BE2C (cell line): ENCODE measurements at regions not wholly inside any gene's neighbourhood (a gene's known extent, or its start where the extent isn't known, plus 50 kb on each side); places are given as distances from the start of the nearest gene placed in this dataset.

Source experiments
- DNase-seq: peaks from one replicate; pipeline ENCODE4 v3.0.0-alpha.2; 2020
- H3K27me3 ChIP-seq: fragments of 250-450 bp; sonication (Bioruptor Pico); 2 replicates; pipeline ENCODE4 v1.5.1; 2020; ENCODE audit warnings: mild to moderate bottlenecking
- H3K36me3 ChIP-seq: fragments of 250-450 bp; sonication (Bioruptor Pico); 2 replicates; pipeline ENCODE4 v1.5.1; 2020; ENCODE audit warnings: mild to moderate bottlenecking
- H3K4me1 ChIP-seq: fragments of 250-450 bp; sonication (Bioruptor Pico); 2 replicates; pipeline ENCODE4 v1.5.1; 2020
- H3K4me3 ChIP-seq: 2 replicates; pipeline ENCODE4 v1.5.1; 2011; ENCODE audit warnings: low read depth, low read length
- H3K9me3 ChIP-seq: fragments of 250-450 bp; sonication (Bioruptor Pico); 2 replicates; pipeline ENCODE4 v1.5.1; 2020
- TF ChIP-seq, protein P1 (sequence below): IDR thresholded peaks from 2 replicates; pipeline ENCODE4 v1.5.1; 2012; ENCODE audit warnings: mild to moderate bottlenecking, low read depth, low read length

DNA sequence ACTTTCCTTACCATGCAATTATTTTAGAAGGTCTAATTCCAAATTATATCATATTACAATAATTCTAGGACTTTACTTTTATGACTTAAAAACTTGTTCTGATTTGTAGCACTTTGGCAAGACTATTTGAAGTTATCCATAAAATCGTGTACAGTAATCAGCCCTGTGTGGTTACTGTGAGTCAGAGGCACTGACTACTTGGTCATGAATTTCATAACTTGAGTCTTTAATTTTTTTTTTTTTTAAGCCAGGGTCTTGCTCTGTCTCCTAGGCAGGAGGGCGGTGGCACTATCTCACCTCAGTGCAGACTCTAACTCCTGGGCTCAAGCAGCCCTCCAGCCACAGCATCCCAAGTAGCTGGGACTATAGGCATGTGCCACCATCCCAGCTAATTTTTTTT is 1319.2 kb upstream of the SLC10A2 start:
- no peak overlapping the region for H3K4me3 ChIP-seq
- no peaks in the 10 kb centered on the region; the same call in 1 of the 2 replicates for H3K4me1 ChIP-seq
- H3K9me3 ChIP-seq, result no peaks in the 10 kb centered on the region
- TF ChIP-seq, protein P1, sequence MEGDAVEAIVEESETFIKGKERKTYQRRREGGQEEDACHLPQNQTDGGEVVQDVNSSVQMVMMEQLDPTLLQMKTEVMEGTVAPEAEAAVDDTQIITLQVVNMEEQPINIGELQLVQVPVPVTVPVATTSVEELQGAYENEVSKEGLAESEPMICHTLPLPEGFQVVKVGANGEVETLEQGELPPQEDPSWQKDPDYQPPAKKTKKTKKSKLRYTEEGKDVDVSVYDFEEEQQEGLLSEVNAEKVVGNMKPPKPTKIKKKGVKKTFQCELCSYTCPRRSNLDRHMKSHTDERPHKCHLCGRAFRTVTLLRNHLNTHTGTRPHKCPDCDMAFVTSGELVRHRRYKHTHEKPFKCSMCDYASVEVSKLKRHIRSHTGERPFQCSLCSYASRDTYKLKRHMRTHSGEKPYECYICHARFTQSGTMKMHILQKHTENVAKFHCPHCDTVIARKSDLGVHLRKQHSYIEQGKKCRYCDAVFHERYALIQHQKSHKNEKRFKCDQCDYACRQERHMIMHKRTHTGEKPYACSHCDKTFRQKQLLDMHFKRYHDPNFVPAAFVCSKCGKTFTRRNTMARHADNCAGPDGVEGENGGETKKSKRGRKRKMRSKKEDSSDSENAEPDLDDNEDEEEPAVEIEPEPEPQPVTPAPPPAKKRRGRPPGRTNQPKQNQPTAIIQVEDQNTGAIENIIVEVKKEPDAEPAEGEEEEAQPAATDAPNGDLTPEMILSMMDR, result no peak
- no peak for DNase-seq
- no peaks in the 10 kb centered on the region for H3K36me3 ChIP-seq
- no peaks in the 10 kb centered on the region for H3K27me3 ChIP-seq

DNA sequence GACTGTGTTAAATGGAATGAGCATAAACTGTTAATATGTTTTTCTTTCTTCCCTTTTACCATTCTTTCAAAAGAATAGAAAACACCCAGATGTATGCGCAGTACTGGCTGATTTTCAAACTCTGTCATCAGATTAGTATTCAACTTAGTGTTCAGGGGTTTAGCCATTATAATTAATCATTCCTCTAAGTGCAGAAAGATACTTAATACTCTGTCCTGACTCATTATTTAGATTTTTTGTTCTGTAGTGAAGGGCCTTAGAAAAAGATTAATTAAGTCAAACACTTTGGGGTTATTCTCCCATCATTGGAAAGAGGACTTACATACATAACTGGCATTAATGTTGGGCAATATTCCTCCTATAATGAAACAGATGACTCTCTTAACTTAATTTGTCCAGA is 1316.7 kb upstream of the SLC10A2 start:
- Histone ChIP-seq H3K27me3 (no peaks in the 10 kb centered on the region), H3K4me3 (no peak overlapping the region), H3K4me1 (no peaks in the 10 kb centered on the region; the same call in 1 of the 2 replicates), H3K36me3 (no peaks in the 10 kb centered on the region), H3K9me3 (no peaks in the 10 kb centered on the region)
- TF ChIP-seq, protein P1, result no peak
- DNase-seq, result no peak

DNA sequence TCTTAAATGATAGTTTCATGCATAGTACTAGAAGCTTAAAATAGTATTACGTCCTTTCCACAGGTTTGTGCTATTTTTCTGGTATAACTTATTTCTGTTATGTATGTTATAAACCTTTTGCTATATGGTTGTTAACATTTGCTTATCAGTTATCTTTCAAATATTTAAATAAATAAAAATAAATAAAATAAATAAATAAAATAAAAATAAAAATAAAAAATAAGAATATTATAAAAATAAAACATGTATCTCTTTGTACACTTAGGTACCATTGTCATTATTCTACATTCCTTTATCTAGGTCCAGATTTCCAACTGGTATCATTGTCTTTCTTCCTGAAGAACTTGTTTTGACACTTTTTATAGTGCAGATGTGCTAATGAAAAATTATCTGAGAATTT is 1310.4 kb upstream of the SLC10A2 start:
- H3K4me1 ChIP-seq, result peaks cover 4% of the 10 kb centered on the region; the same call in 1 of the 2 replicates
- H3K9me3 ChIP-seq, result no peaks in the 10 kb centered on the region
- no peaks in the 10 kb centered on the region for H3K36me3 ChIP-seq
- H3K27me3 ChIP-seq, result no peaks in the 10 kb centered on the region
- TF ChIP-seq, protein P1, result no peak
- no peak overlapping the region for H3K4me3 ChIP-seq
- DNase-seq, result no peak

DNA sequence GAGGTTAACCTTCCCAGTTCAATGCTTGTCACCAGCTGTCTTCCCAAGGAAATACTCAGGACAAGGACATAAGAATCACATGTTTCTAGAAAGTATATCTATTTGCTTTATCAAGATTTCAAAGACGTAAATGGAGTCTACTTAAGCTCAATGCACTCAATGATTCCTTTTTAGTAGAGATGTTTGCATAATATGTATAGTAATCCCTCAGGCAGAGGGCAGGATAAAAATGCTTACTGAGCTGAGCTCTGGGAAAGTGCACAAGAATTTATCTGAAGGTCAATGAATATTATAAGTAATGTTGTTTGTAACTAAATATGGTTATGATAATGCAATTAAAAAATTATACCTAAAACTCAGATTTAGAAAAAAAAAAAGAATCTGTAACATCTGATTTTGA is 1309.4 kb upstream of the SLC10A2 start:
- Histone ChIP-seq H3K36me3 (no peaks in the 10 kb centered on the region), H3K4me3 (no peak overlapping the region), H3K9me3 (no peaks in the 10 kb centered on the region), H3K27me3 (no peaks in the 10 kb centered on the region), H3K4me1 (peaks cover 4% of the 10 kb centered on the region; the same call in 1 of the 2 replicates)
- TF ChIP-seq, protein P1, result no peak
- DNase-seq, result no peak

DNA sequence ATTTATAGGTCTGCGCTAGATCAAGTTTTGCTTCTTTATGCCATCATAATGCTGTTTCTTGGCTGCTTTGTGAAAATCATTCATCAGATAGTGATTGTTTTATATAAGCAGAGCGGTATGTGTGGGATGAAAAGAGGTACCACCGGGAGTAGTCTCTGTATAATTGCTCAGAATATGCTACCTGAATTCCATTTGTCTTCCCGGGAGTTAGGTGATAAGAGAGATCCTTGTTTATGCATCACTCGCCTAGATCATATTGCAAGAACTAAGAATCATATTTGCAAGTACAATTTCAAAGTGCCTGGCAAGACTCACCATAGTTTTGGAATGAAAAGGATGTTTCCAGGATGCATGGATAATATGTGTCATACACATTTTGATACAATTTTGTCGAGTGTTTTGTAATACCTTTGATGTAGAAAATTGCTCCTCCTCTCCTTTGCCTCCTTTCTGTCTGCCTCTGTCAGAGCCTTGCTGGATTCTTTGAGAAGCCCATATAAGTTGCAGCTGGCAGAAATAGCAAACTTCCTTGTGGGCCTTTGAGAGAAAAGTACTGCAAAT is 1306.0 kb upstream of the SLC10A2 start:
- no peak for DNase-seq
- Histone ChIP-seq H3K27me3 (no peaks in the 10 kb centered on the region), H3K4me1 (peaks cover 4% of the 10 kb centered on the region; the same call in 1 of the 2 replicates), H3K36me3 (no peaks in the 10 kb centered on the region), H3K4me3 (no peak overlapping the region), H3K9me3 (no peaks in the 10 kb centered on the region)
- TF ChIP-seq, protein P1, result no peak

DNA sequence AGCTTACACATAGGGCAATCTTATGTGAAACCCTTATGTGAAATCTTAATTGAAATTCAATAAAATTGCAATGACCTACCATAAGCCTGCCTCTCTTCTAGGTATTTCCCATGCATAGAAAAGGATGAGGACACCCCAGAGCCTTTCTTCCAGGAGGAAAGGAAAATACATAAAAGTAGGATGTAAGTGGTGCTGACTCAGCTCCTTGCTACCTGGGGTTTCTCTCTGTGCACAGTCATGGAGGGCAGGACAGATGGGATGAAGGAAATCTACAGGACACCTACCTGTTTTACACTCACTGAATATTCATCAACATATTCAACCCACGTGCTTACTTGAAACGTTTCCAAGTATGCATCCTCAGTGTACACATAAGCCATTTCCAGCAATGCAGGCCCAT is 1299.2 kb upstream of the SLC10A2 start:
- no peaks in the 10 kb centered on the region for H3K9me3 ChIP-seq
- DNase-seq, result no peak
- no peaks in the 10 kb centered on the region for H3K36me3 ChIP-seq
- TF ChIP-seq, protein P1, result no peak
- H3K4me3 ChIP-seq, result no peak overlapping the region
- no peaks in the 10 kb centered on the region for H3K4me1 ChIP-seq
- no peaks in the 10 kb centered on the region for H3K27me3 ChIP-seq
